Vagina (tissue), 2 donors: ENCODE measurements at regions not wholly inside any gene's neighbourhood (a gene's known extent, or its start where the extent isn't known, plus 50 kb on each side); places are given as distances from the start of the nearest gene placed in this dataset.
A peak's percentile ranks its signal among the peaks of the same experiment; 100 is the strongest.

Experiments used
- DNase-seq, 2 donors: peaks; one replicate each; pipeline ENCODE4 v3.0.0-alpha.2; 2017; ENCODE audit errors: extremely low spot score in 2 of 2
- H3K27ac ChIP-seq: fragments of 200-600 bp; sonication (generic); one replicate; pipeline ENCODE4 v1.5.1; 2019
- H3K27me3 ChIP-seq: fragments of 200-600 bp; sonication (generic); one replicate; pipeline ENCODE4 v1.5.1; 2019
- H3K36me3 ChIP-seq, 2 donors: fragments of 200-600 bp; sonication (generic); one replicate each; pipeline ENCODE4 v1.5.1; 2017 to 2019
- H3K4me1 ChIP-seq: fragments of 200-600 bp; sonication (generic); one replicate; pipeline ENCODE4 v1.5.1; 2019
- H3K4me3 ChIP-seq, 2 donors: fragments of 200-600 bp; sonication (generic); 1 replicate in 1 of 2; 2 replicates in 1 of 2; pipeline ENCODE4 v1.5.1; 2016 to 2019
- H3K9me3 ChIP-seq: fragments of 200-600 bp; sonication (generic); one replicate; pipeline ENCODE4 v1.5.1; 2019
- CTCF ChIP-seq, 3 experiments: fragments of 450-650 bp in 2 of 3; fragments of 200-600 bp in 1 of 3; sonication (generic) in 1 of 3; IDR thresholded peaks; one replicate each; pipeline ENCODE4 v1.5.1; 2017 to 2019; ENCODE audit warnings: antibody characterized with exemption in 3 of 3, mild to moderate bottlenecking in 2 of 3, moderate library complexity in 2 of 3
- POLR2A ChIP-seq, 2 donors: fragments of 450-650 bp; IDR thresholded peaks; one replicate each; pipeline ENCODE4 v1.6.1; 2017; ENCODE audit warnings: antibody characterized with exemption in 2 of 2, mild to moderate bottlenecking in 2 of 2, moderate library complexity in 2 of 2
- POLR2AphosphoS5 ChIP-seq, 2 donors: sonication (generic); formaldehyde crosslinking; IDR thresholded peaks; one replicate each; pipeline ENCODE4 v1.9.0; 2017; ENCODE audit warnings: antibody characterized with exemption in 2 of 2, mild to moderate bottlenecking in 2 of 2, low read depth in 1 of 2; ENCODE audit not compliant: insufficient read depth in 1 of 2
- intact Hi-C: fragments of 100-400 bp; cut with DNase I; formaldehyde crosslinking; loops from one replicate; pipeline ENCODE4 v1.15.1; 2023

GRCh38 chr1:219296430-219297355 lies 123.0 kb downstream of the LYPLAL1 start:
- Histone ChIP-seq H3K9me3 (no peaks in the 10 kb centered on the region), H3K4me3 (no peak overlapping the region), H3K36me3 (no peaks in the 10 kb centered on the region), H3K27ac (peak overlapping the region; percentile 18), H3K27me3 (no peaks in the 10 kb centered on the region), H3K4me1 (peaks cover 8% of the 10 kb centered on the region)
- intact Hi-C loops, result no loop called here
- TF ChIP-seq CTCF (IDR thresholded peaks at IDR 0.05), result no peak
- DNase-seq, result no peak

GRCh38 chr1:219294251-219294650 lies 120.6 kb downstream of the LYPLAL1 start:
- TF ChIP-seq CTCF (IDR thresholded peaks at IDR 0.05) (no peak), POLR2AphosphoS5 (IDR thresholded peaks at IDR 0.05; ENCODE audit: insufficient read depth in 1 of 2, low read depth in 1 of 2) (no peak), POLR2A (IDR thresholded peaks at IDR 0.05) (no peak)
- Histone ChIP-seq H3K4me3 (no peak overlapping the region), H3K36me3 (no peaks in the 10 kb centered on the region), H3K27ac (no peak overlapping the region), H3K27me3 (no peaks in the 10 kb centered on the region), H3K9me3 (no peaks in the 10 kb centered on the region), H3K4me1 (peaks cover 8% of the 10 kb centered on the region)
- no peak for DNase-seq
- intact Hi-C loops, result no loop called here

GRCh38 chr1:219293410-219293809 lies 119.7 kb downstream of the LYPLAL1 start:
- no peak for TF ChIP-seq CTCF (IDR thresholded peaks at IDR 0.05)
- no peak overlapping the region for H3K27ac ChIP-seq
- peaks cover 8% of the 10 kb centered on the region for H3K4me1 ChIP-seq
- no peak for DNase-seq
- no peak overlapping the region for H3K4me3 ChIP-seq
- intact Hi-C loops, result no loop called here
- H3K9me3 ChIP-seq, result no peaks in the 10 kb centered on the region
- H3K36me3 ChIP-seq, result no peaks in the 10 kb centered on the region
- no peaks in the 10 kb centered on the region for H3K27me3 ChIP-seq

GRCh38 chr1:219292999-219293398 lies 119.3 kb downstream of the LYPLAL1 start:
- H3K4me1 ChIP-seq, result peaks cover 8% of the 10 kb centered on the region
- no peaks in the 10 kb centered on the region for H3K9me3 ChIP-seq
- H3K27me3 ChIP-seq, result no peaks in the 10 kb centered on the region
- H3K27ac ChIP-seq, result no peak overlapping the region
- H3K4me3 ChIP-seq, result no peak overlapping the region
- intact Hi-C loops, result no loop called here
- no peaks in the 10 kb centered on the region for H3K36me3 ChIP-seq
- no peak for DNase-seq
- TF ChIP-seq CTCF (IDR thresholded peaks at IDR 0.05) (no peak), POLR2A (IDR thresholded peaks at IDR 0.05) (no peak)

GRCh38 chr1:219292341-219292740 lies 118.7 kb downstream of the LYPLAL1 start:
- intact Hi-C loops, result no loop called here

More at GRCh38 chr1:219292341-219292740, 118.7 kb downstream of the LYPLAL1 start:
- Histone ChIP-seq H3K4me1 (peaks cover 8% of the 10 kb centered on the region), H3K36me3 (no peaks in the 10 kb centered on the region), H3K27ac (no peak overlapping the region), H3K9me3 (no peaks in the 10 kb centered on the region), H3K27me3 (no peaks in the 10 kb centered on the region), H3K4me3 (no peak overlapping the region)
- TF ChIP-seq POLR2A (IDR thresholded peaks at IDR 0.05) (no peak), CTCF (IDR thresholded peaks at IDR 0.05) (no peak), POLR2AphosphoS5 (IDR thresholded peaks at IDR 0.05; ENCODE audit: insufficient read depth in 1 of 2, low read depth in 1 of 2) (no peak)
- DNase-seq, result no peak
